ENCODE measurements at regions not wholly inside any gene's neighbourhood (a gene's known extent, or its start where the extent isn't known, plus 50 kb on each side); places are given as distances from the start of the nearest gene placed in this dataset.
"Not testable (repeated sequence)": the region's sequence is repeated elsewhere in the genome, so short reads cannot be mapped to it uniquely, and the experiment has no call there.

DNA sequence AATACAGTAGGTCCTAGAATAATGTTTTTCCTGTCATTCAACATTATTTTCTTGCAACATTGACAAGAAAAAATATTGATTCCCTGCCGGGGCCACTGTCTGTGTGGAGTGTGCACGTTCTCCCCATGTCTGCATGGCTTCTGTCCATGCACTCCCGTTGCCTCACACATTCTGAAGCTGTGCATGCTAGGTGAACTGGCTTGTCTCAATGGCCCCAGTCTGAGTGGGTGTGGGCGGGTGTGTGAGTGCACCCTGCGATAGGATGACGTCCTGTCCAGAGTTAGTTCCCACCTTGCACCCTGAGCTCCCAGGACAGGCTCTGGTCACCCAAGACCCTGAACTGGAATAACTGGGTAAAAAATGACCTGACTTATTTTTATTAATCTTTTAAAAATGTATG, 186.1 kb downstream of the CAND1 start:
- no peak for DNase-seq (ENCODE audit: low read depth in 2 of 2)

DNA sequence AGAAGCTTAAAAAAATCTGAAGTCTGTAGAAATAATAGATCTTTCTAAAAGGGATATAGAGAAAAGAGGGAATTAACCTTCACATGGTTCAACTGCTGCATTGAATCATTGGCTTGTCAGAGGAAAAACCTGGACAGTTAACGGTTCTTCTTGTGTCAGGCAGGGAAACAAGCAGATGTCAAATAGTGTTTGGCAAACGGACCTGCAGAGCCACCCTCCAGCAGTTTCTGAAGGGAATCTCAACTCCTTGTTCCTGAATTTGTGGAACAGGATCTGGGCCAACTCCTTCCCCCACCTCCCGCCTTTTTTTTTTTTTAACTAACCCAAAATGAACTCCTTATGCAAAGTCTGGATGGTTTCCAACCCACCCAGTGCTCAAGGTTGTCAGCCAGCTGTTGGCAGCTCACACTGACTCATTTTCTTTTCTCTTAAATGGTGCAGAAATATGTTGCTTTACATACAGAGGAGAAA, 187.3 kb downstream of the CAND1 start:
- DNase-seq (ENCODE audit: low read depth in 2 of 2): no peak

DNA sequence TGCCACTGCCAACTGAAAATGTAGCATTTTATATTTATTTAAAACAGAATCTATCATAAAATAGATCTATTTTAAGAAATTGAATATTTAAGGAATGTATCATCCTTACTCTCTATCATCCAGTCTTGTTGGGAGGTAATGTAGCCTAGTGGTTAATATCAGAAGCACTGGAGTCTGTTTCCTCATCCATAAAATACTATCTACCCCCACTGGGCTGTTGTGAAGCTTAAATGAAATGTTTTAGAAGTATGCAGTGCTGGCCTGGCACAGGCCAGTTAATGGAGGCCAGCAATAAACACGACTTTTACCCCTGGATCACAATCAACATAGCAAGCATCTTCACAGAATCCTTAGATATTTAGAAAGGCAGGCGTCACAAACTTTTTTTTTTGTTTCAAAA, 188.0 kb downstream of the CAND1 start:
- DNase-seq (ENCODE audit: low read depth in 2 of 2): no peak

DNA sequence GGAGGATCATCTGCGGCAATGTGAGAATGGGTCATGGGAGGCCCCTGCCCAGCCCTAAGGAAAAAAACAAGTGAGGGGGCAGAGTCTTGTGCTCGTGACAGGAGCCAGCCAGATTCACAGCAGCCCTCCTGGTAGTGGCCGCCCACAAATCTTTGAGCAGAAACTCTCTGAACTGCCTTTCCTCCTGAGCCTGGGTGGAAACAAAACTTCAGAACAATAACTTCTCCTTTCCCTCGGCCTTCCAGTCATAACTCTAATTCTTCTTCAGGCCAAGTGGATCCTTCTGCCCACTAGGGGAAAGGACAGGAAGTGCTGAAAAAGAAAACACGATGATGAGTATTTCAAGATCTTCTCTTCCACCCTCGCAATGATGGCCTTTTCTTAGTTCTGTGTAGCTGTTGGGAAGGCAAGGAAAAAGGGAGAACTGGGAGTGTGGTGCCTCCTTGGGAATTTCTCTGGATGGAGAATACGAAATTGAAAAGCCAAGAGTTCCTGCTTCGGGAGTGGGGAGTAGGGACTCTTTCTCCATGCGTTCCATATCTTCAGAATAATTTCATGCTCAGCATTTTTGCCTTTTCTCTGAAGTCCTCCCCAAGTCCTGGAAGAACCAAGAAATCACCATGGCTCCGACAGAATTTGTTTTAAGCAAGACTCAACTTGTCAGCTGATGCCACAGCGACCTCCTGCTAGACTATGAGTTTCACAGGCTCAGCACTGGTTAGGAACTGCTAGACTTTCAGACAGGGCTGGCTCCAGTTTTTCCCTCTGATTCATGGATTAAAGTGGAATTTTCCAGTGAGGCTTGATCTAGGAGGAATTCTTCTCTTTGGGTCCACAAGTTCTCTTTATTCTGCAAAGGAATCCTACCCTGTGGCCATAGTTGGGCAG, 188.9 kb downstream of the CAND1 start:
- DNase-seq (ENCODE audit: low read depth in 2 of 2): no peak

DNA sequence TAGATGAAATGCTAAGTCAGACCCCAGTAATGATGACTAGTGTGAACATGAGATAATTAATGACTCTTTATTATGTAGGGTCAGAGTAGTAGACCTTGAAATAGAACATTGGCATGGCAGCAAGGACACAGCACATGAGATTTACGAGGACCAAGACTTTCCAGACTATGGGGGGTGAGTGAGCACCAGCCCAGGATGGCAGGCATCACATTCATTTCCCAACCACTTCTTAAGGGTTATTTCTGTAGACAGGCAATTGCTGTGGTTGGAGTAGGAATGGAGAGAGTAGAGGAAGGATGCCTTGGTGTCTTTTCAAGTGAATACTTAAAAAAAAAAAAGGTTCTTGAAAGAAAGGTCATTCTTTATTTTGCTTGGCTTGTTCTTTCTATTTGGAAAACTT, 189.4 kb upstream of the DYRK2 start:
- DNase-seq (ENCODE audit: low read depth in 2 of 2): no peak

DNA sequence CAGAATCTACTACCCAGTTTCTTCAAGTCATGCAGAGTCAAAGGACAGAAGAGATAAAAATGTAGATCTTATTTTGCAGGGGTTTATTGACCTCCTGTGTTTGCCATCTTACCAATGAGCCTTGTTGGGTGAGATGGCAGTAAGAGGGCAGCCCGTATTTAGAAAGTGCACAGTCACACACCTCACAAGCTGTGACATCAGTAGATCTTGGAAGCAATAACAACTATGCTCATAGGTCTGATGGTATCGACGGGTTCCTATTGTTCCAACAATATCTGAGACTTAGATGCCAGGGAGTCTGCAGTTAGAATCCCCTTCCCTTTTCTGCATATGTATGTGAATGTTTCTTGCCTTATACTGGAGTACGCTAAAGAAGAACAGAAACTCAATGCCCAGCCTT, 189.0 kb upstream of the DYRK2 start:
- no peak for DNase-seq (ENCODE audit: low read depth in 2 of 2)

DNA sequence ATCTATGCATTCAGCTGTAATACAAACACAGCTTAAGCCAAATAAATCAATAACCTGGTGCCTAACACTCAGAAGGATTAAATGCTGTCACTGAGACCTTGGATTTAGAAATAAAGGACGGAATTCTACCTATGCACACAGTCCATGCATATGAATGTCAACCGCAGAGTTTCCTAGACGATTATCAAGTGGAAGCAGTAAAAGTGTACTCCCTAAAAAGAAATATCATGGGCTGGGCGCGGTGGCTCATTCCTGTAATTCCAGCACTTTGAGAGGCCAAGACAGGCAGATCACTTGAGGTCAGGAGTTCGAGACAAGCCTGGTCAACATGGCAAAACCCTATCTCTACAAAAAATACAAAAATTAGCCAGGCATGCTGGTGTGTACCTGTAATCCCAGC, 188.2 kb upstream of the DYRK2 start:
- DNase-seq (ENCODE audit: low read depth in 2 of 2): no peak

DNA sequence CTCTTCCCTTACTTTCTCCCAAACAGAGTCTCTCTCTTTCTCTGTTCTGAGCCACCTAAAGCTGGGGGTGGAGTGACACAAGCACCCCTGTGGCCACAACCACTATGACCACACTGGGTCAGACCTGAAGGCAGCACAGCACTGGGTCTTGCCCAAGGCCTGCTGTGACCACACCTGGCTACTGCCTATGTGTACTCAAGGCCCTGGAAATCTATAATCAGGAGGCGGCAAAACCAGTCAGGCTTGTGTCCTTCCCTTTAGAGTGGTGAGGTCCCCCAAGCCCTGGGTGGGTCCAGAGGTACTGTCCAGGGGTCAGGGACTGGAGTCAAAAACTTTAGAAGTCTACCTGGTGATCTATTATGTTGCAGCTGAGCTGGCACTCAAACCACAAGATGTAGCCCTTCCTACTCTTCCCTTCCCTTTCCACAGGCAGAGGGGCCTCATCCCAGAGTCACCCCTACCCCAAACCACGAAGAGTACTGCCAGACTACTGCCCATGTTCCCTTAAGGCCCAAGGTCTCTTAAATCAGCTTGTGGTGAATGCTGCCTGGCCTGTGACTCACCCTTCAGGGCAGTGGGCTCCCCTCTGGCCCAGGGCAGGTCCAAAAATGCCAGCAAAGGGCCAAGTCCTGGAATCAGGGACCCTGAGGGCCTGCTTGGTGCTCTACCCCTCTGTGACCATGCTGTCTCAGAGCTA, 179.8 kb upstream of the DYRK2 start:
- no peak for DNase-seq (ENCODE audit: low read depth in 2 of 2)

DNA sequence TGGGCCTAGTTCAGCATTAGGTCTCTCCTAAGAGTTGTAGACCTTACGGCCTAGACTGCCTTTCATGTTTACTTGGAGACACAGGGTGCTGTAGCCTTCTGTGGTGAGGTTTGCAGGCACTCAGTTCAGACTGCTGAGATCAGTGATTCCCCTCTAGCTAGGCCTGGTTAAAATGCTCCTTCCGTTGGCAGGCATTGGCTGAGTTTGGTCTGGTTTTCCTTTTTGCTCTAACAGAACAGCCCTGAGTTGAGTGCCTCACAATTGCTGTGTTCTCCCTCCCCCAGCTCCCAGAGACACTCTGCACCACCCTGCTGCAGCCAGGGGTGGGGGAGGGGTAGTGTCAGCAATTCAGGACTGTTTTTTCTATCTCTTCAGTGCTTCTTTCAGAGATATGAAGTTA, 178.9 kb upstream of the DYRK2 start:
- no peak for DNase-seq (ENCODE audit: low read depth in 2 of 2)

DNA sequence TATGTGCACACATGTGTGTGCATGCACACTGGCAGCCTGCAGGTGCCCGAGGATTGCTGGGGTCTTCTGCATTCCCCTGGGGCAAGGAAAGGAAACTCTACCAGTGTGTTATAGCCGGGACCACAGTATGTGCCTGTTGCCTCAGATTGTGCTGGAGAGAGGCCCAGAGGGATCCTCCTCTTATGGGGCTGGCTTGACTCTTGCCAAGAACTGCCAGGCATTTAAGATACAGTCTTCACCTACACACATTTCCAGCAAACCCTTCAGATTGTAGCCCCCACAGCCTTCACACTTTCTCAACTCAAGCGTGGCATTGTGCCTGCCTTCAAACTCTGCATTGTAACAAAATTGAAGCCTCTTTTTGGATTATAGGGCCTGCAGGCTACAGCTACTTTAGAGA, 176.7 kb upstream of the DYRK2 start:
- DNase-seq (ENCODE audit: low read depth in 2 of 2): no peak

DNA sequence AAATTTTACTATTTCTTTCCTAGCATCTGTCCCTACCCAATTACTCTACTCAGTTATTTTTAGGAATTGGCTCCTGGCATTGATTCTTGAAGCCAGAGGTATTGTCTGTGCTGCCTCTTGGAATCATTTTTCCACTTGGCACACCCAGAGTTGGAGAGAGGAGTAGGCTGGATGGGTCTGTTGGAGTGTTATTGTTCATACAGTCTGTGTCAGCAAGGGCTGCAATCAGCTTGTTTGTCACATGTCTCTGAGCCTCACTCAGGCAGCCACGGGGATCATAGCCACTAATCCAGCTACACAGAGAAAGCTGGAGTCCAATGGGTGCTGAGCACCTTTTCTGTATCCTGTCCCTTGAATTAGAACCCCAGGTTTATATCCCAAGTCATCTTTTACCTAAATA, 176.0 kb upstream of the DYRK2 start:
- no peak for DNase-seq (ENCODE audit: low read depth in 2 of 2)

DNA sequence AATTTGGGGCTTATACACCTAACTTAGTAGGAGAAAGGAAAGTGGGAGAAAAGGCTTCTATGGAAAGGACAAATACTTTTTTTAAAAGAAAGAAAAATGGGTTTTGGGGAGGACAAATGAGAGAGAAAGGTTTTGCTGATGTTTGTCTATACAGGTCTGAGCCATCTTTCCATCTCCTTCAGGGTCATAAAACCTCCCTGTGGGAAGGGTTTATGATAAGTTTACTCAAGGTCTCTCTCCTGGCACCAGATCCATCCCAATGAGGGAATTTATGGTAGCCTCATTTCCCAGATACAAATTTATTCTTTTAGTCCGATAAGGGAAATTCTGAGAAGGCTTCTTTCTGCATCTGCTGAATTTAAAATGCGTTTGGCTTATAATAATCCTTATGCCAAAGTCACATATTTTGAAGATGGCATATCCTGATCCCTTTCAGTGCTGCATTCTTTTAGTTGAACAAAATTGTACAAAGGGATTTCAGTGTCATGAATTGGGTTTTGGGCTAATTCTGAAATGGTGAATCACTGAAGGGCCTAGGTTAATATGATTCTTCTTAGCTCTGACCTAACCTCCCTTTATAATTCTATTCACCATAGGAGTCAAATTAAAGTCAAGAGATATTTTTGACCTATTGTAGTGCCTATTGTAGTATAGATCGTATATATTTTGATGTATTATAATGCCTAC, 173.5 kb upstream of the DYRK2 start:
- DNase-seq (ENCODE audit: low read depth in 2 of 2): no peak

DNA sequence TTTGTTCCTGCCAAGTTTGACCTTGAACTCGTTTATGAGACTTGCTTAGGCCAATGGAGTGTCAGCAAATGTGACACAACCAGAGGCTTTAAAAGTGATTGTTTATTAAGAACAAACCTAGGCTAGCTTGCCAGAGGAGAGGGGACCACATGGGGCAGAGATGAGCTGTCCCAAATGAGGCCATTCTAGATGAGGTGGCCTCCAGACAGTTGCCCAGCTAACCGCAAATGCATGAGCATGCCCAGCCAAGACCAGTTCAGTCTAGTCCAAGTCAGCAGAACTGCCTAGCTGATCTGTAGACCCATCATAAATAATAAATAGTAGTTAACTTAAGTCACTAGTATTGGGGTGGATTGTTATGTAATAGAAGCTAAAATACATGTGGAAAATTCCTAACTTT, 172.8 kb upstream of the DYRK2 start:
- no peak for DNase-seq (ENCODE audit: low read depth in 2 of 2)

DNA sequence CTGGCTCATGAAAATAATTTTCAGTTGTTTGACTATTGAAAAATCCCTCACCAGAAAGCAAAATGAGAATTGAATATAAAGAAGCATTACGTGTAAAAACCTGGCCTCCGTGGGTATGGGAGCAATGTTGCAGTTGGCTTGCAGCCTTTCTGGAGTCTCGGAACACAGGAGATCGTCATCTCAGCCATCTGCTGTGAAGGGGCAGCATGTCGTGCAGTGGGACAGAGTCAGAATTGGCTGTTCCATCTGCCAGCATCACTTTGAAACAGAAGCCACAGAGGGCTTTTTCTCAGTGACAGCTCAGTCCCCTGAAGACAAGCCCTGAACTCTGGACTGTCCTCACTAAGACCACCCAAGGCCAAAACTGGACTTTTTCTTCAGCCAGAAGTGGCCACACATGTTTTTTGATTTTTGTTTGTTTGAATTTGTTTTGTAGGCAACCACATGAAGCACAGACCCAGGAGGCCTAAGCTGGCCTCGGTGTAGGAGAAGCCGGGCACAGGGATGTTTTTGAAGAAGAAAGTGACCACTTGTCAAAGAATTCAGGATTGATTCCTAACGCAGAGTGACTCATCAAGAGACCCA, 170.8 kb upstream of the DYRK2 start:
- no peak for DNase-seq (ENCODE audit: low read depth in 2 of 2)

DNA sequence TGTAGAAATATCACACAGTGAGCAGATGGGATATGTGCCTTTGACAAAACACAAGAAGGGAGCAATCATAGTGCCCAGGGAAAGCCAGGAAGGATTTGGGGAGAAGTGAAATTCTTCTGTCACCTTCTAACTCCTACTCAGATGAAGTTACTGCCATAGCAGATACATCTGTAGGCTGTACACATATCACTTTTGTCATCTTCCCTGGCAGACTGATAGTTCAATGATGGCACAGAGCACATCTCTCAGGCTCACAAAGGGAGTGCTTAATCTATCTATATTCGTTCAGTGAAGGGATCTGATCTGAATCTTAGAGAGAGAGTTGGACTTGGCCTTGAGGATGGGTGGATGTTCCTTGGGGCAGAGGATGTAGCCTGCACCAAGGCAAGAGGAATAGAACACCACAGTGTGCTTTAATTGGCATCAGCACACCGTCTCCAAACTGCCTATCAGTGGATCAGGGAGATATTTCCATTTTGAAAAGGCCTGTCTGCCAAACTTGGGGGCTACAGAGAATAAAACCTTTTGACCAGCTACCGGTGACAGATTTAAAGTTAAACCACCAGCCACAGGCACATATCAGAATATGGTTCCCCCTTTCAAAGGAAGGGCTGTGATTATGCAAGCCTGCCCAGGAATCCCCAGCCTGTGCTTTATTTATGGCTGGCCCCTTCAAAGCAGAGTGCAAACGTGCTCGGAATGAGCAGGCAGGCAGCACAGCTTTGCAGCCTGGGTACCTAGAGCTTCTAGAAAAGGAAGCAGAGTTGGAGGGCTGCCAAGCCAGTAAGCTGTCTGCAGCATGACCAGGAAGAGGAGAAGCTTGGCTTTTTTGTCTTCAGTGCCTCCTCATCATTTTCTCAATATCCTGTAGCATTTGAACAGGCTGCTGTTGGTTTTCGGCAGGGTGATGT, 165.5 kb upstream of the DYRK2 start:
- peak; percentile 47 to 62 for DNase-seq (ENCODE audit: low read depth in 2 of 2)

DNA sequence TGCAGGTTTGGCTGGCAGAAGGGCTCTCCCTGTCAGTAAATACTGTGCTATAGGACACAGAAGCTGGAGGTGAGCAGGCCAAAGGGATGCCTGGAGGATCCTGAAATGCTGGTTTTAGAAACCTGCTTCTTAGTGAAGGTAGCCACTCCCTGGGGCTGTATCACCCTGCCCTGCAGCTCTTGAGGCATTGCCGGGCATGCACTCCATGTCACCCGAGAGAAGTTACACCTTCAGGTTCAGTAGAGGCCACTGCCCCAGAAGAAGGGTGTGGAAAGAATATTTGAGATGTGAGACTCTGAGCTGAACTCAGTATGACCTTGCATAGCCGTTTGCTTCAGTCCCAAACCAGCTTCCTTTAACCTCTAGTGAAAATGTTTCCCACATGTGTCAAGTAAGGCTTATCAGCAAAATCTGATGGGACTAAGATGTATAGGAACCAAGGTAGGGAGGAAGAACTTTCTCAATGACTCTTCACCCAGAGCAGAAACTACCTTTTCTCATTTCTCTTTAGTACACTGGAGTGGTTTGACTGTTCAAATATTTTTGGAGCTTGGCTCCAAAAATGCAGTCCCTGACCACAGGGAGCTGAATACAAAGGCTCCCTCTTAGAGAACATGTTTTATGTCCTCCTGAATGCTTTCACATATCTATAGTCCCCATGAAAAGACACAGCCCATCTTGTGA, 164.5 kb upstream of the DYRK2 start:
- no peak for DNase-seq (ENCODE audit: low read depth in 2 of 2)

DNA sequence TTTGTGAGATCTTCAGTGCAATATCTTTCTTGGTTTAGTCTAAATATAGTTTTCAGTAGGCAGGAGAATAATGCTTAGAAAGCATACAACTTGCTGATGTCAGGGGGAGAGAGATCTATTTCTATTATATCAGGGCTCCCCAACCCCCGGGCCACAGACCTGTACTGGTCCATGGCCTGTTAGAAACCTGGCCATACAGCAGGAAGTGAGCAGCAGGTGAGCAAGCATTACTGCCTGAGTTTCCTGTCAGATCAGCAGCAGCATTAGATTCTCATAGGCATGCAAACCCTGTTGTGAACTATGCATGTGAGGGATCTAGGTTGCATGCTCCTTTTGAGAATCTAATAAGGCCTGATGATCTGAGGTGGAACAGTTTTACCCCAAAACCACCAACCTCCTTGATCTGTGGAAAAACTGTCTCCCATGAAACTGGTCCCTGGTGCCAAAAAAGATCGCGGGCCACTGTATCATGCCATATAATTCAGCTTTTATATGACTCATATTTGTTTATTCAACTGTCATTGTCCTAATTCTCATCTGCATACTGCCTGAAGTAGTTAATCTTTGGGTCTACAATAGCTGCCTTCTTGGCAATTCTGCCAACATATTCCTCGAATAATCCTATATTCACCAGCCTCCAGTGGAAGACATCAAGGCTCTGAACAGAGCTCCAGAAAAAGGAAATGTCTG, 163.6 kb upstream of the DYRK2 start:
- DNase-seq (ENCODE audit: low read depth in 2 of 2): no peak

DNA sequence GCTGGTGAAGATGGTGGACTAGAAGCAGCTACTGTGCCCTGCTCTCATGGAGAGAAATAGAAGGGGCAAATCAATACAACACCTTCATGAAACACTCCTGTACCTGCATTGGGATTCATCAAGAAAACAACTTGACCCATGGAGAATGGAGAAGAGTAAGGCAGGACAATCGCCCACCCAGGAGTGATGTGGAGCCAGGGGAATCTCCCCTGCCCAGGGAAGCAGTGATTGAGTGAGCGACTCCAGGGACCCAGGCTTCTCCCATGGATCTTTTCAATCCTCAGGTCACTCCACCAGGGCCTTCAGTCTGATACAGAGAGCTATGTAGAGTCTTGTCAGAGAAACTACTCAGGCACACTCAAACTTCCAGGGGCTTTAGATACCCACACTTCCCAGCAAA, 161.9 kb upstream of the DYRK2 start:
- no peak for DNase-seq (ENCODE audit: low read depth in 2 of 2)

DNA sequence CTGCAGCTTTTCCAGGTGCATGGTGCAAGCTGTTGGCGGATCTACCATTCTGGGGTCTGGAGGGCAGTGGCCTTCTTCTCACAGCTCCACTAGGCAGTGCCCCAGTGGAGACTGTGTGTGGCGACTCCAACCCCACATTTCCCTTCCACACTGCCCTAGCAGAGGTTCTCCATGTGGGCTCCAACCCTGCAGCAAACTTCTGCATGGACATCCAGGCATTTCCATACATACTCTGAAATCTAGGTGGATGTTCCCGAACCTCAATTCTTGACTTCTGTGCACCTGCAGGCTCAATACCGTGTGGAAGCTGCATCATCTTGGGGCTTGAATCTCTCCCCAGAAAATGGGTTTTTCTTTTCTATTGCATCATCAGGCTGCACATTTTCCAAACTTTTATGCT, 160.2 kb upstream of the DYRK2 start:
- not testable (repeated sequence) for DNase-seq (ENCODE audit: low read depth in 2 of 2)

DNA sequence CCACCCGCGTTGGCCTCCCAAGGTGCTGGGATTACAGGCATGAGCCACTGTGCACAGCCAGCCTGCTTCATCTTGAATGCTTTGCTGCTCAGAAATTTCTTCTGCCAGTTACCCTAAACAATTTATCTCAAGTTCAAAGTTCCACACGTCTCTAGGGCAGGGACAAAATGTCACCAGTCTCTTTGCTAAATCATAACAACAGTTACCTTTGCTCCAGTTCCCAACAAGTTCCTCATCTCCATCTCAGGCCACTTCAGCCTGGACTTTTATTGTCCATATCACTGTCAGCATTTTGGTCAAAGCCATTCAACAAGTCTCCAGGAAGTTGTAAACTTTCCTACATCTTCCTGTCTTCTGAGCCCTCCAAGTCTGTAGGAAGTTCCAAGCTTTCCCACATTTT, 159.5 kb upstream of the DYRK2 start:
- no peak for DNase-seq (ENCODE audit: low read depth in 2 of 2)

Measured in stimulated activated CD8-positive, alpha-beta memory T cell treated with anti-CD3 and anti-CD28 coated beads, Interleukin-2, amount 100 ng/mL, for 1 hour (primary cell).